OCI-LY3 (cell line): ENCODE measurements at regions not wholly inside any gene's neighbourhood (a gene's known extent, or its start where the extent isn't known, plus 50 kb on each side); places are given as distances from the start of the nearest gene placed in this dataset.
"Not testable (repeated sequence)": the region's sequence is repeated elsewhere in the genome, so short reads cannot be mapped to it uniquely, and the experiment has no call there.

ENCODE experiments used
- H2AFZ ChIP-seq: fragments of 200-600, 300-600 bp; shearing (Covaris generic); 2 replicates; pipeline ENCODE4 v1.6.0; 2014; ENCODE audit warnings: antibody characterized with exemption, low read depth, low read length
- H3K27ac ChIP-seq: fragments of 200-600, 300-600 bp; sonication (generic); 2 replicates; pipeline ENCODE4 v1.5.1; 2014; ENCODE audit warnings: mild to moderate bottlenecking, low read length, moderate library complexity, mixed read lengths
- H3K27me3 ChIP-seq: fragments of 200-600, 300-600 bp; sonication (generic); 2 replicates; pipeline ENCODE4 v1.6.1; 2014; ENCODE audit warnings: low read depth, low read length, mixed read lengths
- H3K36me3 ChIP-seq: fragments of 200-600, 300-600 bp; sonication (generic); replicated peaks from 2 replicates; pipeline ENCODE3; 2014; ENCODE audit warnings: low read depth, low read length, mixed read lengths
- H3K4me1 ChIP-seq: fragments of 300-600, 200-600 bp; sonication (generic); 2 replicates; pipeline ENCODE4 v1.6.1; 2014; ENCODE audit warnings: low read length, mixed read lengths
- H3K4me2 ChIP-seq: fragments of 200-600, 300-600 bp; sonication (generic); 2 replicates; pipeline ENCODE4 v1.6.1; 2014; ENCODE audit warnings: low read length, mixed read lengths
- H3K4me3 ChIP-seq: fragments of 300-600, 200-600 bp; sonication (generic); 2 replicates; pipeline ENCODE4 v1.5.1; 2014; ENCODE audit warnings: antibody characterized with exemption, mild to moderate bottlenecking, low read length, moderate library complexity
- H3K79me2 ChIP-seq: fragments of 300-600, 200-600 bp; shearing (Covaris generic); 2 replicates; pipeline ENCODE4 v1.6.1; 2014; ENCODE audit warnings: mild to moderate bottlenecking, low read length, mixed read lengths
- H3K9ac ChIP-seq: fragments of 300-600, 200-600 bp; shearing (Covaris generic); 2 replicates; pipeline ENCODE4 v1.6.0; 2014; ENCODE audit warnings: mild to moderate bottlenecking, low read length, moderate library complexity
- H3K9me3 ChIP-seq: fragments of 200-600, 300-600 bp; shearing (Covaris generic); 2 replicates; pipeline ENCODE4 v1.6.1; 2014; ENCODE audit warnings: low read length, mixed read lengths; ENCODE audit not compliant: insufficient read depth
- H4K20me1 ChIP-seq: fragments of 200-600, 300-600 bp; sonication (generic); 2 replicates; pipeline ENCODE4 v1.6.1; 2016; ENCODE audit warnings: low read length, mixed read lengths; ENCODE audit not compliant: insufficient read depth
- CTCF ChIP-seq: fragments of 200-600, 300-600 bp; sonication (generic); IDR thresholded peaks from 2 replicates; pipeline ENCODE4 v1.5.1; 2014; ENCODE audit warnings: antibody characterized with exemption, low read length, low read depth
- EZH2phosphoT487 ChIP-seq: fragments of 200-600 bp; shearing (Covaris generic); IDR thresholded peaks from 2 replicates; pipeline ENCODE4 v1.6.1; 2018; ENCODE audit warnings: antibody characterized with exemption, mixed run types, low read depth

- Histone ChIP-seq H3K4me3 (no peak overlapping the region), H2AFZ (no peak overlapping the region), H3K4me1 (peaks cover 7% of the 10 kb centered on the region; the same call in 1 of the 2 replicates), H3K27ac (no peak overlapping the region), H3K79me2 (no peaks in the 10 kb centered on the region), H3K27me3 (peaks cover 4% of the 10 kb centered on the region; the same call in 1 of the 2 replicates), H3K4me2 (no peak overlapping the region), H3K9me3 (no peaks in the 10 kb centered on the region), H3K9ac (no peak overlapping the region), H3K36me3 (no peaks in the 10 kb centered on the region), H4K20me1 (no peaks in the 10 kb centered on the region)
- TF ChIP-seq EZH2phosphoT487 (no peak), CTCF (no peak)
These were observed 61.3 kb upstream of the ADGRL1 start for GRCh38 chr19:14267224-14267741.

GRCh38 chr19:14266208-14266607, 60.2 kb upstream of the ADGRL1 start:
- H3K9ac ChIP-seq, H2AFZ ChIP-seq, H3K27me3 ChIP-seq, H3K4me2 ChIP-seq, H3K27ac ChIP-seq, H3K4me1 ChIP-seq, H3K4me3 ChIP-seq, H3K36me3 ChIP-seq, H3K79me2 ChIP-seq, H4K20me1 ChIP-seq, H3K9me3 ChIP-seq: not testable (repeated sequence)

GRCh38 chr19:14265290-14266036, 59.5 kb upstream of the ADGRL1 start:
- H3K27me3 ChIP-seq = no peaks in the 10 kb centered on the region
- H3K4me2 ChIP-seq = no peak overlapping the region
- no peak overlapping the region for H3K9ac ChIP-seq
- no peak overlapping the region for H2AFZ ChIP-seq
- H3K4me1 ChIP-seq = peaks cover 7% of the 10 kb centered on the region; the same call in 1 of the 2 replicates
- no peak overlapping the region for H3K4me3 ChIP-seq
- TF ChIP-seq EZH2phosphoT487 (no peak), CTCF (no peak)
- H4K20me1 ChIP-seq = no peaks in the 10 kb centered on the region
- H3K27ac ChIP-seq = no peak overlapping the region
- H3K9me3 ChIP-seq = no peaks in the 10 kb centered on the region
- H3K79me2 ChIP-seq = no peaks in the 10 kb centered on the region
- no peaks in the 10 kb centered on the region for H3K36me3 ChIP-seq

- H3K9me3 ChIP-seq, H4K20me1 ChIP-seq, H2AFZ ChIP-seq, H3K36me3 ChIP-seq, H3K27ac ChIP-seq, H3K4me1 ChIP-seq, H3K4me3 ChIP-seq, H3K79me2 ChIP-seq, H3K4me2 ChIP-seq, H3K27me3 ChIP-seq, H3K9ac ChIP-seq: not testable (repeated sequence)
These were observed 50.1 kb upstream of the ADGRL1 start for GRCh38 chr19:14255902-14256649.
